WI38 (cell line): ENCODE measurements at regions not wholly inside any gene's neighbourhood (a gene's known extent, or its start where the extent isn't known, plus 50 kb on each side); places are given as distances from the start of the nearest gene placed in this dataset.

Experiments
- H3K4me3 ChIP-seq: 2 replicates; pipeline ENCODE4 v1.5.1; 2011; ENCODE audit warnings: low read depth, mild to moderate bottlenecking, control low read depth, low read length
- CTCF ChIP-seq: IDR thresholded peaks from 2 replicates; pipeline ENCODE4 v1.5.1; 2012; ENCODE audit warnings: low read depth, mild to moderate bottlenecking, control low read depth, low read length

- no peak for TF ChIP-seq CTCF
- no peak overlapping the region for H3K4me3 ChIP-seq
Measured at GRCh38 chr12:90250766-90251165, 542.1 kb upstream of the ATP2B1 start.

DNA sequence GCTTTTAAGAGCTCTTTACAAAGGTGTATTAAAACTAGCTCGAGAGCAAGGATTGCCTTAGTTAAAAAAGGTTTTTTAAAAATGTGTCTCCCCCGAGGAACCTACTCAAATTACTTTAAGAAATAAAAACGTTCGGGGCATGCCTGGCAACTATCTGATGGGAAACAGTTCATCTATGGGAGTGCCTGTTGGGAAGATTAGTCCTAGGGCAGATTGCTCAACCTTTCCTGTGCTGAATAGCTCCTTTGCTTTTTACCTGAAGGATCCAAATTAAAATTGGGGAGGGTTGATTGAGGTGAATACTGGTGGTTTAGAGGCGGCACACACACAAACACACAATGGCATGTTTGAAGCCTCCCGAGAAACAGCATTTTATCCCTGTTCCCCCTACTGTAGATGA is 541.4 kb upstream of the ATP2B1 start:
- H3K4me3 ChIP-seq, result no peak overlapping the region
- no peak for TF ChIP-seq CTCF

DNA sequence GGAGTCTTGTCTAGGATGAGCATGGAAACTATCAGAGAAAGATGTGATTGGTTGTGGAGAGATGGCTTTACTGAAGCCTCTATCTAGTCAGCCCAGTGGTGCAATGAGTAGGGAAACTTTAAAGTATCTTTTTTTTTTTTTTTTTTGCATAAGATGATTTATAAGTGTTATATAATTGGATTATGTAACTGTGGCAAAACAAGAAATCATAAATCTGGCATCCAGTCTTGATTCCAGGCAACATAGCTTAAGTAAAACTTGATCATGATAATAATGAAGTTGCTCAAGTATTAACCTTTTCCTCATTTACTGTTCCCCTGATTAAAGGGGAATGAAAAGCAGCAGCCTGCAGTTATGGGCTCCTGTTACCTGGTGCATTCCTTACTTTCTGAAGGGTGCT is 538.0 kb upstream of the ATP2B1 start:
- no peak overlapping the region for H3K4me3 ChIP-seq
- TF ChIP-seq CTCF, result no peak

- H3K4me3 ChIP-seq, result no peak overlapping the region
- TF ChIP-seq CTCF, result no peak
Measured at GRCh38 chr12:90245391-90245790, 536.8 kb upstream of the ATP2B1 start.

DNA sequence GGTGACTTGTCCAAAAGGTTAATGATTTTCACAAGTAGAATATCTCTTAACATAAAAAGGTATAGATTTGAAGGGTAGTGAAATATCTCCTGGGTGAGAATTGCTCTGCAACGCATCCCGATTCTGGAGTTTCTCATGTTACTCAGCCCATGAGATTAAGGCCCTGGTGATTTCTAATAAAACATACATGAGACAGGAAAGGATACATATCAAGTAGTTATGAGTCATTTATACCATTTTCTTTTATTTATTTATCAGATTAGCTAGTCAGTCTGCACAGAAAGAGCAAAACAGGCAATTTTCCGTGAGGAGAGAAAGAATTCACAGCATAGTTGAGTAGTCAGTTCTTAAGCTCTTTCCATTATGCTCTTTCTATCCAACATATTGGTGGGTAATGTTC is 535.6 kb upstream of the ATP2B1 start:
- TF ChIP-seq CTCF, result no peak
- H3K4me3 ChIP-seq, result no peak overlapping the region

- no peak overlapping the region for H3K4me3 ChIP-seq
- no peak for TF ChIP-seq CTCF
Measured at GRCh38 chr12:90243211-90243610, 534.6 kb upstream of the ATP2B1 start.

DNA sequence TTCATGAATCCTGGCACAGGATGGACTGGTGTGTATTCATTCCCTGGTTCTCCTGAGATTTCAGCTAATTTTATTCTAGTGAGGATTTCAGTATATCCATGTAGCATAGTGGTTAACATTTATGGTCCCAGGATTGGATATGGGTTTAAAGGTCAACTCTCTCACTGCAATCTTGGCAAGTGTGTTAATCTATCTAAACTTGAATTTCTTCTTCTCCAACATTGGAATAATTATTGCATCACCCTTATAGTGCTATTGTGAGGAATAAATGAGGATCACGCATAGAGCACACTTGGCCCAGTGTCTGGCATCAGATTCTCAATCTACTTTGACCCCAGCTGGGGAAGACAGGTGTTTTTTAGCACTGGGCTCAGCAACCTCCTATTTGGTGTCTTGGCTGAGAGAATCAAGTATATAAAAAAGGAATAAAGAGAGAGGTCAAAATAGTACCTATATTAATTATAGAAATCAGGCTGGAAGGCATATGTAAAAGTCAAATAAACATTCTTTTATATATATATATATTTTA is 531.2 kb upstream of the ATP2B1 start:
- no peak for TF ChIP-seq CTCF
- H3K4me3 ChIP-seq, result no peak overlapping the region
